AG08396 (cell line): ENCODE measurements at regions not wholly inside any gene's neighbourhood (a gene's known extent, or its start where the extent isn't known, plus 50 kb on each side); places are given as distances from the start of the nearest gene placed in this dataset.
"Not testable (repeated sequence)": the region's sequence is repeated elsewhere in the genome, so short reads cannot be mapped to it uniquely, and the experiment has no call there.

Experiments used
- DNase-seq: peaks from one replicate; pipeline ENCODE4 v3.0.0; 2012; ENCODE audit warnings: low spot score, mixed read lengths

GRCh38 chr14:85892251-85892650, 362.3 kb downstream of the FLRT2 start:
- no peak for DNase-seq

DNA sequence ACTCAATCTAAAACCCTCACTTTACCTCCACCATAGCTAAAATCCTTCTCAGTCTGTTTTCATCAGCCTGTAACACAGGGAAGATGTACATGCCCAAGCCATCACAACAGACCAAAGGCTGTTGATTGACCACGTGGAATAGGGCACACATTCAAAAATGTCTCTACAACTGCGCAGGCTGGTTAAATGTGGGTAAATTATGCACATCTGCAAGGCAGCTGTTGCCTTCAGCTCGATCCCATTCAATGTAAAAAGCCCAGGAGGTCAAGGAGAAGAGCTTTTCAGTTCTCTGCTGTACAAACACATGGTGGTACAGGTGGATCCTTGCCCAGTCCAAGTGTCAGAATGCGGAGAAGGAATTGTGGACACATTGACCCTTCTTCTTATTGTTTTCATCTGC, 354.0 kb downstream of the FLRT2 start:
- DNase-seq, result no peak

DNA sequence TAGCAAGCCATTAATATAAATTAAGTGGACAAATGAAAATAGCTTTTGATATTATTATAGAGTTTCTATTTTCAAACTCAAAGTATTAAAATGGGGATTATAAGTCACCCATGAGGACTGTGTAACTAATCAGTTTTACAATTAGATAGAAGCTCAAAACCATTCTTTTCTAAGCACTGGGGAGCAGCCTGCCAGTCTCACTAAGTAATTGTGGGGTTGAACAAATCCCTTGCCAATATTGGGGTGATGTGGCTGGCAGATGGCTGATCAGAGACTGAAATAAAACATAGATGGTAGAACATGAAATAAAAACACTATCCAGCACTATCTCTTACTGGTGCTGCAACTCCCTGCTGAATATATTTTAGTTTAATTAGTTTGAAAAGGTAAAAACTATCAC, 353.2 kb downstream of the FLRT2 start:
- no peak for DNase-seq

DNA sequence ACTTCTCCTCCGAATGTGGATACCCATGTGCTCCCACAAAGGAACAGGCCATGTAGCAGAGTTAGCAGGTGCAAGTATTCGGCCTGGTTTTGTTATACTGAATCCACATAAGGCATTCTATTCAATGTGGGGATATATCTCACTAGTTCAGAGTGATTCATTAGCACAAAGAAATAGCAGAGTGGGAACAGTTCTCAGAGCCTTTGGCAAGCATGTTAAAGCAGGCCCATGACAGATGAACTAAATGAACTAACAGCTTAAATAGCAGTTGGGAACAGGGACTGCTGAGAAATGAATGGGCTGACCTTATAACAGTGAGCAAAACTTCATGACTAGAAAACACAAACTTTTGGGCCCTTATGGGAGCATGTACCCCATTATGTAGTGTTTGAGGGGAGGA, 352.0 kb downstream of the FLRT2 start:
- no peak for DNase-seq

DNA sequence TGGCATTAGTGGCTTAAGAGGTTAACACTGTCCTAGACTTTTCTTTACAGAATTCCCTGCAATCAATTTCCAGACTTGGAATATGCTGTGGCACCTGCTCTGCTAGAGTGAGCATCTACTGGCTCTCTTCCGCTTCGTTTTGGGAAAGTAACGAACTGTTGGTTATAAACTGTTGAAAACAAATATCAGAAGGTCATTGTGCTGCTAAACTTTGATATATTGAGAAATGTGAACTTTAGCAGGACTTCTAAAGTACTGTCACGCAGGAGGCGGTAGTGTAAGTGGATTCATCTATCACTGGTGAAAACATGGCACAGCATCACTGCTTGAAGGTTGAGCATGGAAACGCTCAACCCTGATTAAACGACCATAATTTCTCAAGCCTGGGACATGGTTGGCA, 348.9 kb downstream of the FLRT2 start:
- no peak for DNase-seq

DNA sequence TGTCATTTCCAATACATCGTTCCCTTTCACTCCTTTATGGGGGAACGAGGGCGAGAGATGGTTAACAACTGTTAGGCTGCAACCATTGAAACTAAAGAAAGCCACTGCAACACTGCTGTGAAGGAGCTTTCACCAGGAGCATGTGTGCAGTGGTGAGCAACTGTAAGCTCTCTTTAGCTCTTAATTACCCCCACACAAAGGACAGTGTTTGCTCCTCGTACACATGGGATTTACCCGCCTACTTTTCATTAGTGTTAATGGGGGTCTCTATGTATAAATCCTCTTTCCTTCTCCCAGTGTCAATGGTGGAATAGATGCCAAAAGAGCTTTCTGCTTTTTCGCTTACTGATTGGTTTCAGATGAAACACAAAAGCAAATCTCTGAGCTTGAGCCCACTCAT, 343.1 kb downstream of the FLRT2 start:
- DNase-seq, result no peak

DNA sequence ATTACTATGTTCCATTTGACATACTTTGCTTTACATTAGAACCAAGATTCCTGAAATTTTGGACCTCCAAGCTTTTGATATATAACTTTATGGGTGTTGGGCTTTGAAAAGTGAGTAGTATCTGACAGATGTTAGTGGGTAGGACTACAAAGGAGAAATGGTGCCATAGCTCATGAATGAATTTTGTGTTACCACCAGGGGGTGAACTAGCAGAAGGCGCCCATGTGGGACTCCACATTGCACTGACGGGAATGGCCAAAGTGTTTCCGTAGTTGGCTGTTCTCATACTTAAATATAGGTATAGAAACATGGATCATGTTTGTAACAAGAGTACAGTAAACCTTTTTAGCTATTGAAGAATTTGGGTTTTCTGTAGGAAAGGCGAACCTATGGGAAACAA, 337.5 kb downstream of the FLRT2 start:
- no peak for DNase-seq

GRCh38 chr14:85865701-85866100, 335.8 kb downstream of the FLRT2 start:
- DNase-seq, result no peak

DNA sequence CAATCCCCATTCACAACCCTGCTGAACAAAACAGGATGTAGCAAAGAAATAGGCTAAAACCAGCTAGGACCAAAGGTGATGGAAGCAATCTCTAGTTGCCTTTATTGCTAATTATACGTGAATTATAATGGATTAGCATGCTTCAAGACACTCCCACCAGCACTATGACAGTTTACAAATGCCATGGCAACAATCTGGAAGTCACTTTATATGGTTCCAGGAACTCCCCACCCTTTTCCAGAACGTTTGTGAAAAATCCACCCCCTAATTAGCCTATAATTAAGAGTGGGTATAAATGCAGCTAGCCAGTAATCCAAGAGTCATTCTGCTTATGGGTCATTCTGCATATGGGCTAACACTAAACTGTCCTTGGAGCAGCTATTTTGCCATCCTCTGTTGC, 328.7 kb downstream of the FLRT2 start:
- no peak for DNase-seq

- no peak for DNase-seq
Observed at GRCh38 chr14:85856430-85856829, 326.5 kb downstream of the FLRT2 start.

GRCh38 chr14:85853996-85854526, 324.1 kb downstream of the FLRT2 start:
- no peak for DNase-seq

- DNase-seq, result no peak
Observed at GRCh38 chr14:85852906-85853305, 323.0 kb downstream of the FLRT2 start.

GRCh38 chr14:85852123-85852522, 322.2 kb downstream of the FLRT2 start:
- DNase-seq, result not testable (repeated sequence)

GRCh38 chr14:85830549-85830948, 300.6 kb downstream of the FLRT2 start:
- not testable (repeated sequence) for DNase-seq

- DNase-seq, result not testable (repeated sequence)
Observed at GRCh38 chr14:85829601-85830000, 299.7 kb downstream of the FLRT2 start.

DNA sequence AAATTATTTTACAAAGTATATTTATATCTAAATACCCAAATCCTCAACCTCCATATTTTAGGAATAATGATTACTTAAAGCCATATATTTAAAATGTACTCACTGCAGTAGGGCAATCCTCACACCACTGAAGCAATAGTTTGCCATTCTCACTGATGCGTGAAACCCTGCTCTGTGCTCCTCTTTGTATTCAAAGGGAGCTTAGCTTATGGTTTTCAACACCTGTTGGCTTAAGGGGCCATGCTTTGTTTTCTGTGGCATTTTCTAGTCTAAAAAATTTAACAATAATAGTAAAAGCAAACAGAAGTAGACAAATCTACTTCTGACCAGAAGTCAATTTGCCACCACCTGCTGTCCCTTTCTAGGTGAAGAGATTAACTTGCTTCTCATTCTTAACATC, 294.6 kb downstream of the FLRT2 start:
- DNase-seq, result no peak

DNA sequence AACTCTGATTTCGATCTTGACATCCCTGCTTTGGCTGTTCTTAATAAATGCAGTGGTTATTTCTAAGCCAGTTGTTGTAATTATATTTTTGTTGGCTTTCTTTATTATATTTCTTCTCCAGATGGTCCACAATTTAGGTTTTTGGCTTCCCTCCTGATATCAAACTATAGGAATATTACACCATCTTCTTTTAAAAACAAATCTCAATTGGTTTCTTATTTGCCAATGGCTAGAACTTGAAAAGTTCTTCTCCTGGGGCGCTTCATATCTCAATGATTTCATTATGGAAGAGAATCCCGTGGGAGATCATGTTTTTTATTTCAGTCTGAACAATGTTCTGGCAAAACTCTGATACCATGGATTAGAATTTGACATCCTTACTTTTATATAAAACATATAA, 292.3 kb downstream of the FLRT2 start:
- DNase-seq, result no peak

DNA sequence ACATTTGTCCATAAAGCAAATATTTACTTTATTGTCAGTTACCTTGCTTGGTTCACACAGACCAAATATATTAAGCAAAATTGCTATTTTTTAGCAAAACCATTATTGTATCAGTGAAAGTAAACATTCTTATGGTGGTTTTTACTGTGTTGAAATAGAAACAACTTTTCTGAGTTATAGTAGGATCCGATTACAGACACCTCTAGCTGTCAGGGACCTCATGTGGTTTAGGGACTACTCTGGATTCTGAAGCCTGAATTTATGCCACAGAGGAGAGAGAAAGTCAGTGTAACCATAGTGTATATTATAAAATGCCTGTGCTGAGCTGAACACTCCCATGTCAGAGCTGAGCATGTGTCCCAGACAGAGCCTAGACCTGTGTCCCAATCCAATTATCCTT, 287.5 kb downstream of the FLRT2 start:
- no peak for DNase-seq

DNA sequence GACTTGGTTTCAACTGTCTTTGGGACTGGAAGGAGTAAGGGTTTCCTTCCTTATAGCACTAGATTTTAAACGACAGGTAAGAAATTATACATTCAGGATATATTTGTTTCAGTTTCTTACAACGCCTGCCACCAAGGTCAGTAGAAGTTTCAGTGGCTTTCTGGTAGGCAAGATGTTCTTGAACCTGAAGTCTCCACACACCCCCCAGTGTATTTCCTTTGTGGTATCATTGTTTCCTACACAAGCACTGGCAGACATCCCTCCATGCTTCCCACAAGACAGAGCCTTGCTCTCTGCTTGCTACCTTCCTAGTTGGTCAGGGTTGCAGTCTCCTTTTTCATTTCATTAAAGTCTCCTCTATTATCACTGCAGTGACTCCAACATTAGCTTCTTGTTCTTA, 283.1 kb downstream of the FLRT2 start:
- no peak for DNase-seq

- no peak for DNase-seq
Observed at GRCh38 chr14:85811340-85811739, 281.4 kb downstream of the FLRT2 start.

GRCh38 chr14:85799668-85800067, 269.7 kb downstream of the FLRT2 start:
- DNase-seq, result no peak

- no peak for DNase-seq
Observed at GRCh38 chr14:85798856-85799255, 268.9 kb downstream of the FLRT2 start.

GRCh38 chr14:85793533-85793932, 263.6 kb downstream of the FLRT2 start:
- no peak for DNase-seq

DNA sequence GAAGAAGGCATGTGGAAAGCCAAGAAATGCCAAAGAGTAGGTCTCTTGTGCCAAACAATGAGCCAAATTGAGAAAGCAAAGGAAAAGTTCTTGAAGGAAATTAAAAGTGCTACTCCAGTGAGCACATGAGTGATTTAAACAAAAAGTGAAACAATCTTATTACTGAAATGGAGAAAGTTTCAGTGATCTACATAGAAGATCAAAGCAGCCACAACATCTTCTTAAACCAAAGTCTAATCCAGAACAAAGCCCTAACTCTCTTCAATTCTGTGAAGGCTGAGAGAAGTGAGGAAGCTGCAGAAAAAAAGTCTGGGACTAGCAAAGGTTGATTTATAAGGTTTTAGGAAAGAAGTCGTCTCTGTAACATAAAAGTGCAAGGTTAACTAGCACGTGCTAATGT, 259.6 kb downstream of the FLRT2 start:
- DNase-seq, result no peak
